GM12865 (cell line): ENCODE measurements at regions not wholly inside any gene's neighbourhood (a gene's known extent, or its start where the extent isn't known, plus 50 kb on each side); places are given as distances from the start of the nearest gene placed in this dataset.

Experiments
- DNase-seq: peaks from one replicate; pipeline ENCODE4 v3.0.0; 2010; ENCODE audit warnings: low read depth
- H3K4me3 ChIP-seq: 2 replicates; pipeline ENCODE4 v1.5.1; 2011; ENCODE audit warnings: mild to moderate bottlenecking, low read depth, low read length, control low read depth
- CTCF ChIP-seq: IDR thresholded peaks from 2 replicates; pipeline ENCODE4 v1.5.1; 2011; ENCODE audit warnings: low read length, control low read depth, low read depth, inconsistent platforms; ENCODE audit not compliant: insufficient read depth; ENCODE audit errors: missing control alignments

GRCh38 chr18:78548261-78549058 lies 431.2 kb upstream of the SALL3 start:
- H3K4me3 ChIP-seq = no peak overlapping the region
- no peak for TF ChIP-seq CTCF
- no peak for DNase-seq

GRCh38 chr18:78549971-78550370 lies 429.6 kb upstream of the SALL3 start:
- no peak for TF ChIP-seq CTCF
- H3K4me3 ChIP-seq = no peak overlapping the region
- no peak for DNase-seq

- H3K4me3 ChIP-seq = no peak overlapping the region
- TF ChIP-seq CTCF = no peak
- DNase-seq = no peak
Measured at GRCh38 chr18:78554944-78555608, 424.5 kb upstream of the SALL3 start.

GRCh38 chr18:78557371-78557770 lies 422.2 kb upstream of the SALL3 start:
- no peak for DNase-seq
- no peak for TF ChIP-seq CTCF
- no peak overlapping the region for H3K4me3 ChIP-seq

- TF ChIP-seq CTCF = no peak
- DNase-seq = no peak
- no peak overlapping the region for H3K4me3 ChIP-seq
Measured at GRCh38 chr18:78558101-78558810, 421.4 kb upstream of the SALL3 start.

GRCh38 chr18:78558948-78559347 lies 420.7 kb upstream of the SALL3 start:
- DNase-seq = no peak
- TF ChIP-seq CTCF = no peak
- no peak overlapping the region for H3K4me3 ChIP-seq
